GM23338 (cell line): ENCODE measurements at regions not wholly inside any gene's neighbourhood (a gene's known extent, or its start where the extent isn't known, plus 50 kb on each side); places are given as distances from the start of the nearest gene placed in this dataset.

Experiments used
- ATAC-seq: fragments of 200-7000 bp; cut with Tn5 transposase; 3 replicates; pipeline ENCODE4 v1.9.1; 2020
- DNase-seq: peaks from one replicate; pipeline ENCODE4 v3.0.0-alpha.2; 2015; ENCODE audit warnings: low spot score
- H2AFZ ChIP-seq: fragments of 200-600 bp; sonication (generic); 2 replicates; pipeline ENCODE4 v1.8.0; 2016; ENCODE audit warnings: antibody characterized with exemption, mild to moderate bottlenecking, moderate library complexity
- H3F3A ChIP-seq: fragments of 200-600 bp; sonication (generic); replicated peaks from 2 replicates; pipeline ENCODE4 v1.8.0; 2017; ENCODE audit warnings: antibody characterized with exemption, mixed run types, low read depth
- H3K27ac ChIP-seq: fragments of 200-600 bp; sonication (generic); 2 replicates; pipeline ENCODE4 v1.6.1; 2016; ENCODE audit warnings: low read depth
- H3K27me3 ChIP-seq: fragments of 200-600 bp; sonication (generic); 2 replicates; pipeline ENCODE4 v1.8.0; 2016; ENCODE audit warnings: mild to moderate bottlenecking, mixed run types, moderate library complexity; ENCODE audit not compliant: insufficient read depth
- H3K36me3 ChIP-seq: fragments of 200-600 bp; sonication (generic); 2 replicates; pipeline ENCODE4 v1.8.0; 2016; ENCODE audit warnings: mild to moderate bottlenecking; ENCODE audit not compliant: insufficient read depth
- H3K4me1 ChIP-seq: fragments of 200-600 bp; sonication (generic); 2 replicates; pipeline ENCODE4 v1.8.0; 2016; ENCODE audit warnings: mild to moderate bottlenecking, moderate library complexity; ENCODE audit not compliant: insufficient read depth
- H3K4me2 ChIP-seq: fragments of 200-600 bp; sonication (generic); 2 replicates; pipeline ENCODE4 v1.7.1; 2017; ENCODE audit warnings: mixed run types
- H3K4me3 ChIP-seq: fragments of 200-600 bp; sonication (generic); 2 replicates; pipeline ENCODE4 v1.6.1; 2016; ENCODE audit warnings: mixed run types
- H3K79me2 ChIP-seq: fragments of 200-600 bp; sonication (generic); replicated peaks from 2 replicates; pipeline ENCODE4 v1.8.0; 2017; ENCODE audit warnings: mild to moderate bottlenecking; ENCODE audit not compliant: insufficient read depth
- H3K9me2 ChIP-seq: fragments of 200-600 bp; sonication (generic); 2 replicates; pipeline ENCODE4 v1.8.0; 2017; ENCODE audit not compliant: insufficient read depth
- H4K20me1 ChIP-seq: fragments of 200-600 bp; sonication (generic); replicated peaks from 2 replicates; pipeline ENCODE4 v1.8.0; 2017; ENCODE audit warnings: mild to moderate bottlenecking; ENCODE audit not compliant: insufficient read depth
- H3K27ac Mint-ChIP-seq: 2 replicates; pipeline ENCODE4 v1.8.0; 2020; ENCODE audit warnings: inconsistent platforms, mild to moderate bottlenecking, moderate library complexity, mixed read lengths
- H3K27me3 Mint-ChIP-seq: 3 replicates; pipeline ENCODE4 v1.8.0; 2022; ENCODE audit warnings: low read depth, mild to moderate bottlenecking, moderate library complexity, mixed read lengths, inconsistent platforms; ENCODE audit not compliant: insufficient read depth, poor library complexity
- H3K36me3 Mint-ChIP-seq: 3 replicates; pipeline ENCODE4 v1.8.0; 2021; ENCODE audit warnings: low read depth, mild to moderate bottlenecking, inconsistent platforms, moderate library complexity, mixed read lengths
- H3K4me1 Mint-ChIP-seq: 3 replicates; pipeline ENCODE4 v1.8.0; 2020; ENCODE audit warnings: mild to moderate bottlenecking, inconsistent platforms, mixed read lengths
- H3K4me3 Mint-ChIP-seq: 3 replicates; pipeline ENCODE4 v1.8.0; 2021; ENCODE audit warnings: moderate library complexity, mild to moderate bottlenecking, inconsistent platforms, mixed read lengths
- H3K9me3 Mint-ChIP-seq: 3 replicates; pipeline ENCODE4 v1.8.0; 2020; ENCODE audit warnings: moderate library complexity, mild to moderate bottlenecking, inconsistent platforms, mixed read lengths
- EZH2 ChIP-seq: fragments of 200-600 bp; sonication (generic); IDR thresholded peaks from one replicate; pipeline ENCODE4 v1.8.0; 2017; ENCODE audit warnings: antibody characterized with exemption, mild to moderate bottlenecking, low read depth; ENCODE audit not compliant: unreplicated experiment
- JUNB ChIP-seq: IDR thresholded peaks from one replicate; pipeline ENCODE4 v1.6.1; 2016; ENCODE audit warnings: antibody characterized with exemption; ENCODE audit not compliant: unreplicated experiment
- TF ChIP-seq, protein P1 (sequence below): fragments of 250-450 bp; sonication (Bioruptor Pico); IDR thresholded peaks from 2 replicates; pipeline ENCODE4 v1.5.0; 2020; ENCODE audit warnings: mild to moderate bottlenecking, moderate library complexity
- TF ChIP-seq, protein P2 (sequence below): IDR thresholded peaks from 2 replicates; pipeline ENCODE4 v1.6.1; 2016; ENCODE audit warnings: antibody characterized with exemption

DNA sequence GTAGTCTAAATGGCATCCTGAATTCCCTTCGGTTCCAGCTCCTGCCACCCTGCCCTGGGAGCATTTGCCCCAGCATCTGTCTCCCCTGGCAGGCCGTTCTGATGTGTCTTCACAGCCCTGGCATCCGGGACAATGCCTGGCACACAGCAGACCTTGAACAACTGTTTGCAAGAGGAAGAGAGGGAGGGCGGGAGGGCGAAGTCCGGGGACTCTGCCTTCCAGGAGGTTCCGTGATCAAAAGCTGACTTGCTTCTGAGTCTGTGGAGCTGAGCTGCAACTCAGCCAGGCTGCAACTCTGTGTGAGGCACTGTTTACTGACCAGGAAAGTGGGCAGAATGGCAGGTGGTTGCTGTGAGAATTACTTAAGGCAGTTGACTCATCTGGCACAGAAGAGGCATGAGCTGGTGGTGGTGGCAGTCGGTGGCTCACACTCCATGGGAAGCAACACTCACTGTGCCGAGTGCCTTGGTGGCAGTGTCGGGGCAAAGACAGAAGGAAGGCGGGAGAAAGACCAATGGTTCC, 61.1 kb upstream of the DLK1 start (continued):
- TF ChIP-seq, protein P1, sequence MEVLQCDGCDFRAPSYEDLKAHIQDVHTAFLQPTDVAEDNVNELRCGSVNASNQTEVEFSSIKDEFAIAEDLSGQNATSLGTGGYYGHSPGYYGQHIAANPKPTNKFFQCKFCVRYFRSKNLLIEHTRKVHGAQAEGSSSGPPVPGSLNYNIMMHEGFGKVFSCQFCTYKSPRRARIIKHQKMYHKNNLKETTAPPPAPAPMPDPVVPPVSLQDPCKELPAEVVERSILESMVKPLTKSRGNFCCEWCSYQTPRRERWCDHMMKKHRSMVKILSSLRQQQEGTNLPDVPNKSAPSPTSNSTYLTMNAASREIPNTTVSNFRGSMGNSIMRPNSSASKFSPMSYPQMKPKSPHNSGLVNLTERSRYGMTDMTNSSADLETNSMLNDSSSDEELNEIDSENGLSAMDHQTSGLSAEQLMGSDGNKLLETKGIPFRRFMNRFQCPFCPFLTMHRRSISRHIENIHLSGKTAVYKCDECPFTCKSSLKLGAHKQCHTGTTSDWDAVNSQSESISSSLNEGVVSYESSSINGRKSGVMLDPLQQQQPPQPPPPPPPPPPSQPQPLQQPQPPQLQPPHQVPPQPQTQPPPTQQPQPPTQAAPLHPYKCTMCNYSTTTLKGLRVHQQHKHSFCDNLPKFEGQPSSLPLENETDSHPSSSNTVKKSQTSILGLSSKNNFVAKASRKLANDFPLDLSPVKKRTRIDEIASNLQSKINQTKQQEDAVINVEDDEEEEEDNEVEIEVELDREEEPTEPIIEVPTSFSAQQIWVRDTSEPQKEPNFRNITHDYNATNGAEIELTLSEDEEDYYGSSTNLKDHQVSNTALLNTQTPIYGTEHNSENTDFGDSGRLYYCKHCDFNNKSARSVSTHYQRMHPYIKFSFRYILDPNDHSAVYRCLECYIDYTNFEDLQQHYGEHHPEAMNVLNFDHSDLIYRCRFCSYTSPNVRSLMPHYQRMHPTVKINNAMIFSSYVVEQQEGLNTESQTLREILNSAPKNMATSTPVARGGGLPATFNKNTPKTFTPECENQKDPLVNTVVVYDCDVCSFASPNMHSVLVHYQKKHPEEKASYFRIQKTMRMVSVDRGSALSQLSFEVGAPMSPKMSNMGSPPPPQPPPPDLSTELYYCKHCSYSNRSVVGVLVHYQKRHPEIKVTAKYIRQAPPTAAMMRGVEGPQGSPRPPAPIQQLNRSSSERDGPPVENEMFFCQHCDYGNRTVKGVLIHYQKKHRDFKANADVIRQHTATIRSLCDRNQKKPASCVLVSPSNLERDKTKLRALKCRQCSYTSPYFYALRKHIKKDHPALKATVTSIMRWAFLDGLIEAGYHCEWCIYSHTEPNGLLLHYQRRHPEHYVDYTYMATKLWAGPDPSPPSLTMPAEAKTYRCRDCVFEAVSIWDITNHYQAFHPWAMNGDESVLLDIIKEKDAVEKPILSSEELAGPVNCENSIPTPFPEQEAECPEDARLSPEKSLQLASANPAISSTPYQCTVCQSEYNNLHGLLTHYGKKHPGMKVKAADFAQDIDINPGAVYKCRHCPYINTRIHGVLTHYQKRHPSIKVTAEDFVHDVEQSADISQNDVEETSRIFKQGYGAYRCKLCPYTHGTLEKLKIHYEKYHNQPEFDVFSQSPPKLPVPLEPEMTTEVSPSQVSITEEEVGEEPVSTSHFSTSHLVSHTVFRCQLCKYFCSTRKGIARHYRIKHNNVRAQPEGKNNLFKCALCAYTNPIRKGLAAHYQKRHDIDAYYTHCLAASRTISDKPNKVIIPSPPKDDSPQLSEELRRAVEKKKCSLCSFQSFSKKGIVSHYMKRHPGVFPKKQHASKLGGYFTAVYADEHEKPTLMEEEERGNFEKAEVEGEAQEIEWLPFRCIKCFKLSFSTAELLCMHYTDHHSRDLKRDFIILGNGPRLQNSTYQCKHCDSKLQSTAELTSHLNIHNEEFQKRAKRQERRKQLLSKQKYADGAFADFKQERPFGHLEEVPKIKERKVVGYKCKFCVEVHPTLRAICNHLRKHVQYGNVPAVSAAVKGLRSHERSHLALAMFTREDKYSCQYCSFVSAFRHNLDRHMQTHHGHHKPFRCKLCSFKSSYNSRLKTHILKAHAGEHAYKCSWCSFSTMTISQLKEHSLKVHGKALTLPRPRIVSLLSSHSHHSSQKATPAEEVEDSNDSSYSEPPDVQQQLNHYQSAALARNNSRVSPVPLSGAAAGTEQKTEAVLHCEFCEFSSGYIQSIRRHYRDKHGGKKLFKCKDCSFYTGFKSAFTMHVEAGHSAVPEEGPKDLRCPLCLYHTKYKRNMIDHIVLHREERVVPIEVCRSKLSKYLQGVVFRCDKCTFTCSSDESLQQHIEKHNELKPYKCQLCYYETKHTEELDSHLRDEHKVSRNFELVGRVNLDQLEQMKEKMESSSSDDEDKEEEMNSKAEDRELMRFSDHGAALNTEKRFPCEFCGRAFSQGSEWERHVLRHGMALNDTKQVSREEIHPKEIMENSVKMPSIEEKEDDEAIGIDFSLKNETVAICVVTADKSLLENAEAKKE (CRISPR knock-in tag): no peak
- TF ChIP-seq, protein P2, sequence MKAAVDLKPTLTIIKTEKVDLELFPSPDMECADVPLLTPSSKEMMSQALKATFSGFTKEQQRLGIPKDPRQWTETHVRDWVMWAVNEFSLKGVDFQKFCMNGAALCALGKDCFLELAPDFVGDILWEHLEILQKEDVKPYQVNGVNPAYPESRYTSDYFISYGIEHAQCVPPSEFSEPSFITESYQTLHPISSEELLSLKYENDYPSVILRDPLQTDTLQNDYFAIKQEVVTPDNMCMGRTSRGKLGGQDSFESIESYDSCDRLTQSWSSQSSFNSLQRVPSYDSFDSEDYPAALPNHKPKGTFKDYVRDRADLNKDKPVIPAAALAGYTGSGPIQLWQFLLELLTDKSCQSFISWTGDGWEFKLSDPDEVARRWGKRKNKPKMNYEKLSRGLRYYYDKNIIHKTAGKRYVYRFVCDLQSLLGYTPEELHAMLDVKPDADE: no peak

DNA sequence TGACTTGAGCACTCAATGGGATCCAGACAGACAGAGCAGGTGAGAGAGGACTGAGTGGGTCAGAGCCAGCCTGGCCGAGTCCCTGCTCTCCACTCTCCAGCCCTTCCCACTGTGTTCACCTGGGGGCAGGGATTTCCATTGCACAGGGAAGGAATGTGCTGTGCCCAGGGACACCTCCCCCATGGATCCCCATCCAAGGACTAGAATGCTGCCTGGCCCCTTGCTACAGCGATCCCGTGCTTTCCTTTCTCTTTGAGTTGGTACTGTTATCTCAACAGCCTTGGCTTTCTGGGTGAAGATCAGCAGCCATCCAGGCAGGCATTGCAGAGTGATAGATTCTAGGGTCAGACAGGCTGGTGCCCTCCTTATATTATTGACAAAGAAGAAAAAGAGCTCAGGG, 60.3 kb upstream of the DLK1 start:
- H3K27ac ChIP-seq: no peak overlapping the region
- H3F3A ChIP-seq: no peaks in the 10 kb centered on the region
- no peaks in the 10 kb centered on the region for H3K27me3 ChIP-seq
- Mint-ChIP-seq H3K27ac (no peak overlapping the region), H3K36me3 (no peaks in the 10 kb centered on the region), H3K4me1 (peaks cover 8% of the 10 kb centered on the region), H3K4me3 (no peak overlapping the region), H3K27me3 (peaks cover 2% of the 10 kb centered on the region), H3K9me3 (no peaks in the 10 kb centered on the region)
- no peak overlapping the region for H3K4me2 ChIP-seq
- H3K36me3 ChIP-seq: no peaks in the 10 kb centered on the region
- no peak overlapping the region for H3K4me3 ChIP-seq
- no peaks in the 10 kb centered on the region for H3K79me2 ChIP-seq
- no peak overlapping the region for H2AFZ ChIP-seq
- no peaks in the 10 kb centered on the region for H3K9me2 ChIP-seq
- TF ChIP-seq EZH2: no peak
- TF ChIP-seq JUNB: no peak
- no peaks in the 10 kb centered on the region for H4K20me1 ChIP-seq
- H3K4me1 ChIP-seq: no peaks in the 10 kb centered on the region
- ATAC-seq (no peak), DNase-seq (no peak)
